ENCODE measurements at regions not wholly inside any gene's neighbourhood (a gene's known extent, or its start where the extent isn't known, plus 50 kb on each side); places are given as distances from the start of the nearest gene placed in this dataset.

DNA sequence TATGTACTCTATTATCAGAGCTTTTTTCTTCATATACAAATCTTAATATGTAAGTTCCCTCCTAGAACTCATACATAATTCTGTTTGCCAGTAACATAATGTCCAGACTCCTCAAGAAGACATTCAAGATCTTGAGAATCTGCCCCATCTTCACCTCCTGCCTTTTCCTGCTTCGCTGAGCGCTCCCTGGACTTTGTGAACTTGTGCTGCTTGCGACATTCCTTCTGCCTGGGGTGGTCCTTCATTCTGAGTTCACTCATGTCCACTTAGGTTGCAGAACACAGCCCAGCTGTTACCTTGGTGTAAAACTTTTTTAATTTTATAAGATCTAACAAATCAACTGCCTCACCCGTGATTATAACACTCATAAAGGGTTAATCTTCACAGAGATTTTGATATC is 478.5 kb upstream of the EPHA3 start:
- DNase-seq: no peak
- CTCF ChIA-PET: no interaction called here
- Mint-ChIP-seq H3K36me3 (ENCODE audit: low read depth) (no peaks in the 10 kb centered on the region), H3K27me3 (no peaks in the 10 kb centered on the region), H3K4me1 (no peaks in the 10 kb centered on the region), H3K4me3 (no peak overlapping the region), H3K9me3 (no peaks in the 10 kb centered on the region), H3K27ac (no peak overlapping the region)
- POLR2A ChIA-PET: no interaction called here

DNA sequence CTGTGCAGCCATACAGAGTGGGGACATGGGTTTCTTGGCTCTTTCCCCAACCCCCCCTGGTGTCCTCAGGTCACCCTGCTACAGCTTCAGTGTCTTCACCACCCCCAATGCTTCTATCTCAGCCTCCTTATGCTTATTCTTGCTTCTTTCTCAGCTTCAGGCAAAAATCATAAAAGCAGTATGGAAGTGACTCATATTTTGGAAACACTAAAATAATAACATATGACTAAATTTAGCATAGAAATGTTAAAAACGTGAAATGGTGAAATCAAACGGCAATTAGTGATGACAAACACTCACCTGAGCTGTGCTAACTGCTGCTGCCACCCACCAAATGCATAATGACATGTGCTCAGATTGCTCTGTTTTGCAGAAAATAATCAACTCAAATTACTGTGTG is 475.2 kb upstream of the EPHA3 start:
- Mint-ChIP-seq H3K27ac (no peak overlapping the region), H3K27me3 (no peaks in the 10 kb centered on the region), H3K4me3 (no peak overlapping the region), H3K4me1 (no peaks in the 10 kb centered on the region), H3K36me3 (ENCODE audit: low read depth) (no peaks in the 10 kb centered on the region), H3K9me3 (peaks cover 15% of the 10 kb centered on the region)
- no peak for DNase-seq
- POLR2A ChIA-PET: no interaction called here
- CTCF ChIA-PET: no interaction called here

DNA sequence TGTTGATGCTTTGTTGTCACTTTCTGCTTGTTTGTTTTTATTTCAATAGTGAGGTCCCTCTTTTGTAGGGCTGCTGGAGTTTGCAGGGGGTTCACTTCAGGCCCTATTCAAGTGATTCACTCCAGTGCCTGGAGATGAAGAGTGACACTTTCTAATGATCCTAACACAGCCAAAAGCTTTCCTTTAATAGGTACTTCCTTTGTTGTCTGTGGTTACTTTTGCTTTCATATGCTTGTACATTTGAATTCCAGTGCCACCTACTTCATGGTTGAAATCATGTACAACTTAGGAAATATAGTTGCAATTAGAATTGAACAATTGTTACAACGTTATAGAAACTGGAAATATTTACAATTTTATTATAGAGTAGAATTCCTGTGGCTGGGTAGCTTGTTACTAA is 466.8 kb upstream of the EPHA3 start:
- no peak for DNase-seq
- ChIA-PET POLR2A (no interaction called here), CTCF (no interaction called here)

DNA sequence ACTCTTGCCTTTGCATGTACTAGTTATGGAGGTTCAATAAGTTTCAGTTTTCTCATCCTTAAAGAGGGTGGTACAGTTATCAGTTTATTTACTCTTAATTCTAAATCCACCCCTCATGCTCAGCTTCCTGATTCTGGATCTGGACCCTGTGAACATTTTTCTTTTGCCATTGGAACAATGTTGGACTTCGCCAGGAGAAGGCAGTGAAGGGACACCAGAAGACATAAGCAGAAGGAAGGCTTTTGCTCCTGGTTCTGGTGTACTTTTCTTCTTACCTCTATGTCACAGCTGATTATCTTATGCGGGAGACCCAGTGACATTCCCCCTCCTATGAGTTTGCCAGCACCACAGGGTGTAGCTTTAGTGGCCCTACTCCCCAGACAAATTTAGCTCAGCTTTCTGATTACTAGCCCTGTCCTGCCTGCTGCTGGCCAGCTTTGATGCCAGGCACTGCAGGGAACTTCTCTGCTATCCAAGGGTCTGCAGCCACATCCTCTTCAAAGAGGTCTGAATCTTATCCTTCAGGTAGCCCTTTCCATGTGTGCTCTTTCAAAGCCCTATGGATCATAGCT is 466.3 kb upstream of the EPHA3 start:
- ChIA-PET POLR2A (no interaction called here), CTCF (no interaction called here)
- Mint-ChIP-seq H3K9me3 (peaks cover 21% of the 10 kb centered on the region), H3K4me3 (no peak overlapping the region), H3K4me1 (no peaks in the 10 kb centered on the region), H3K27me3 (no peaks in the 10 kb centered on the region), H3K27ac (no peak overlapping the region), H3K36me3 (ENCODE audit: low read depth) (no peaks in the 10 kb centered on the region)
- no peak for DNase-seq

More for the DNA sequence above, 466.8 kb upstream of the EPHA3 start:
- no peak overlapping the region for H3K27ac Mint-ChIP-seq
- H3K27me3 Mint-ChIP-seq: no peaks in the 10 kb centered on the region
- H3K4me3 Mint-ChIP-seq: no peak overlapping the region
- H3K36me3 Mint-ChIP-seq (ENCODE audit: low read depth): no peaks in the 10 kb centered on the region
- peaks cover 24% of the 10 kb centered on the region for H3K9me3 Mint-ChIP-seq
- H3K4me1 Mint-ChIP-seq: no peaks in the 10 kb centered on the region

DNA sequence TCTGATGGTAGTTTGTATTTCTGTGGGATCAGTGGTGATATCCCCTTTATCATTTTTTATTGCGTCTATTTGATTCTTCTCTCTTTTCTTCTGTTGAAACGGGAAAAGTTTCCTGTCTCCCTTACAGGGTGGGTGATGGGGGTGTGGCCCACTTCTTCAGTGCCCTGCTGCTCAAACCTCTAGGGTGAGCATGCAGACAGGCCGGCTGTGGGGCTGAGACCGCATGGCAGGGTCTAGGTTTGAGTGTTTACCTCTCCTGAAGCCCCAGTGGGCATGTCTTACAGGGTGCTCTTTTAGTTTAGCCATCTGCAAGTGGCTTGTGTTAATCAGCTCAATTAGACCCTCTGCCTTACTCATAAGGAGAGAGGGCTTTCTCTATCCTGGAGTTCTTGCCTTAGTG is 450.0 kb upstream of the EPHA3 start:
- no peaks in the 10 kb centered on the region for H3K27me3 Mint-ChIP-seq
- no peak overlapping the region for H3K4me3 Mint-ChIP-seq
- CTCF ChIA-PET: no interaction called here
- no peaks in the 10 kb centered on the region for H3K4me1 Mint-ChIP-seq
- no peak for DNase-seq
- H3K27ac Mint-ChIP-seq: no peak overlapping the region
- no peaks in the 10 kb centered on the region for H3K36me3 Mint-ChIP-seq (ENCODE audit: low read depth)
- H3K9me3 Mint-ChIP-seq: no peaks in the 10 kb centered on the region
- POLR2A ChIA-PET: no interaction called here

DNA sequence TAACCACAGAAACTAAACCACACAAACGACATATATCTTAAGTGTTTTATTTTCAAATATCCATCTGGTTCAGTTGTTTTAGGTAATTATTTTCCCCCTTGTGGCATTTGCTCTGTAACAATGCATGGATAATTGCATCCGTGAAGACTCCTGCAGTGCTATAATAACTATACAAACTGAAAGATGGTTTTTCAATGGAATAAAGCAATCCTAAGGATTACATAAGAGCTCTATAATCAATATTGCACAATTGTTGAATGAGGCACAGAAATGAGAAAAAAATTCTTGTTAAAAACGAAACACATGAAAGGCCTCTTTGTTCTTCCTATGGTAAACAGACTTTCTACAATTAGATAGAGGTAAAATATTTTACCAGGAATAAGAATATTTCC is 446.0 kb upstream of the EPHA3 start:
- no peak for DNase-seq
- CTCF ChIA-PET: no interaction called here
- no peaks in the 10 kb centered on the region for H3K36me3 Mint-ChIP-seq (ENCODE audit: low read depth)
- POLR2A ChIA-PET: no interaction called here
- H3K4me3 Mint-ChIP-seq: no peak overlapping the region
- H3K4me1 Mint-ChIP-seq: no peaks in the 10 kb centered on the region
- H3K27me3 Mint-ChIP-seq: no peaks in the 10 kb centered on the region
- H3K9me3 Mint-ChIP-seq: no peaks in the 10 kb centered on the region
- no peak overlapping the region for H3K27ac Mint-ChIP-seq

DNA sequence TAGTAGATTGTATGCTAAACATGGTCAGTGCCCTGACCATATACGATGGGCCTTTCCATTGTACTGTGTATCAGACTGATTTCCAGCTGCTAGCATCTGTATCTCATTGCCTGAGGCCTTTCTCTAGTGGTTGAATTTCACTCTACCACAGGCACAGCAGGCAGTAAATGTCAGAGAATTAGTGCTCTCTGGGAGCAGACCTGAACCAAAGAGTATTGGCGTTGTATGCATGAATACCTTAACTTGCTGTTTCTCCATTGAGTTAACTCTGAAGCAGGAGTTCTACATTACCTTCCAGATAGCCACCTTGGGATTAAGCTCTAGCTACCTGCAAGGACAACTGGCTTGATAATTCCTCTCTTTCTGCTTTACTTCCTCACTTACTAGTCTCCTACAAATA is 439.2 kb upstream of the EPHA3 start:
- POLR2A ChIA-PET: no interaction called here
- Mint-ChIP-seq H3K27ac (no peak overlapping the region), H3K4me3 (no peak overlapping the region), H3K4me1 (no peaks in the 10 kb centered on the region), H3K9me3 (no peaks in the 10 kb centered on the region), H3K36me3 (ENCODE audit: low read depth) (no peaks in the 10 kb centered on the region), H3K27me3 (no peaks in the 10 kb centered on the region)
- no peak for DNase-seq
- CTCF ChIA-PET: no interaction called here

DNA sequence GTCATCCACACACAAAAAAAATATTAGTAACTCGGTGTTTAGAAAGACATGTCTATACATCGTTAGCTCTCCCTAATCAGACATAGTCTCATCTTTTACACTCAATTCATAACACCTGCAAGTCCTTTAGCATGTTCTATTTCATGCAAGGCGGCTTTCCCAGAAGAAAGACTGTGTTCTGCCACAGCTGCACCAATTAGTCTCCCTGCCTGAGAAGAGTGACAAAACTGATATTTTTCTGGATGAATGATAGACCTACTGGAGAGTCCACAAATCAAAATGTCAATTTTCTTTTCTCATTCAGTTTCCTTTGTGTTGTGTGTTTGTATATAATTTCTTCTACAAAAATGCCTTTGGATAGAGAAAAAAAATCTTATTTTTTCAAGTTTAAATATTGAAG is 435.8 kb upstream of the EPHA3 start:
- H3K27me3 Mint-ChIP-seq: no peaks in the 10 kb centered on the region
- H3K27ac Mint-ChIP-seq: no peak overlapping the region
- H3K4me1 Mint-ChIP-seq: no peaks in the 10 kb centered on the region
- CTCF ChIA-PET: no interaction called here
- no peak for DNase-seq
- POLR2A ChIA-PET: no interaction called here
- H3K9me3 Mint-ChIP-seq: no peaks in the 10 kb centered on the region
- no peaks in the 10 kb centered on the region for H3K36me3 Mint-ChIP-seq (ENCODE audit: low read depth)
- no peak overlapping the region for H3K4me3 Mint-ChIP-seq

DNA sequence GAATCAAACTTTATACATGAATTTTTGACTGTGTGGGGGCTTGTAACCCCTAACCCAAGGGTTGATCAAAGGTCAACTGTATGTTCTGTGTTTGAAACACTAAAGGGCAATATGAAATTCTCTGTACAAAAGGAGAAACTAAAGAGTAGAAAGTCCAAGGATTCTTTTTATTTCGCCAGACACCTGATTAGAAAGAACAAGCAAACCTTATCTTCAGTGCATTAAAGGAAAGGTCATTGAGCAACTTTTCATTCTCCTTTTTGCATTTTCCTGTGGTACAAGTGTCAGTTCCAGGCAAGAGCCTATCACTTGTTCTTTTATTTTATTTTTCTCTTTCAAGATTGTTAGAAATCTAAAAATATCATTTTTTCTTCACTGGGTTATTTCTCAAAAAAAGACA is 430.1 kb upstream of the EPHA3 start:
- ChIA-PET POLR2A (no interaction called here), CTCF (no interaction called here)
- Mint-ChIP-seq H3K27ac (no peak overlapping the region), H3K36me3 (ENCODE audit: low read depth) (no peaks in the 10 kb centered on the region), H3K4me1 (no peaks in the 10 kb centered on the region), H3K27me3 (no peaks in the 10 kb centered on the region), H3K9me3 (no peaks in the 10 kb centered on the region), H3K4me3 (no peak overlapping the region)
- DNase-seq: no peak

DNA sequence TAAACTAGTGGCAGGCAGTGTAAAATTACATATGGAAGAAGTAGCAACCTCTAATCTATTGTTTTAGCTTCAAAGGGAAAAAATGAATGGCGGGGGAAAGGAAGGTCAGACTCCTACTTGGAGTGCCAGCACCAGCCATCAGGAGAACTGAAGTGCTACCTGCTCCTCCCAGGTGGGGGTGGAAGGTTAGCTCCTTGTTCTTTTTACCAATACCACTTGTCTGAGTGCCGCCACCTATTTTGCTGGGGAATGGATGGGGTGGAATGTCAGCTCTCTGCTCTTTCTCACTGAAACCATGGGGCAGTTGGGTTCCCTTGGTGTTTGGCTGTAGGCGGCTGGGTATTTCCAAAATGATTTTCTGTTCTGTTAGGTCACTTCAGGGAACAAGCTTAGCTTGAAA is 428.7 kb upstream of the EPHA3 start:
- H3K9me3 Mint-ChIP-seq: no peaks in the 10 kb centered on the region
- ChIA-PET POLR2A (no interaction called here), CTCF (no interaction called here)
- DNase-seq: no peak
- H3K4me1 Mint-ChIP-seq: no peaks in the 10 kb centered on the region
- H3K36me3 Mint-ChIP-seq (ENCODE audit: low read depth): no peaks in the 10 kb centered on the region
- no peaks in the 10 kb centered on the region for H3K27me3 Mint-ChIP-seq
- H3K27ac Mint-ChIP-seq: no peak overlapping the region
- H3K4me3 Mint-ChIP-seq: no peak overlapping the region

DNA sequence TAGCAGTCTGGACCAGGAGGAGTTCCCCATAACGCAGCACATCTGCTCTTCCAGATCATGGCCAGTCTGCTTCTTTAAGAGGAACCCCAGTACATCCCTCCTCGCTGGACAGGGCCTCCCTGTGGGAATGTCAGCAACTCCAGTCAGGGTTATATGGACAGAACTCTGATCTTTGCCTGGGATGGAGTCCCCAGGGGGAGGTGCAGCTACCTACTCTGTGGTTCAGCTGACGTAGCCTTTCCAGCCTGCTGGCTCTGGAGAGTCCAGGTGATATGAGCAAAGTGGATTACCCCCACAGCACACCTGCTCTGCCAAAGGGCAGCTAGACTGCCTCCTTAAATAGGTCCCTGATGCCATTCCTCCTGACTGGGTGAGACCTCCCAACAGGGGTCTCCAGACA is 417.1 kb upstream of the EPHA3 start:
- H3K27ac Mint-ChIP-seq: no peak overlapping the region
- POLR2A ChIA-PET: no interaction called here
- no peak overlapping the region for H3K4me3 Mint-ChIP-seq
- no peak for DNase-seq
- no peaks in the 10 kb centered on the region for H3K4me1 Mint-ChIP-seq
- H3K27me3 Mint-ChIP-seq: no peaks in the 10 kb centered on the region
- H3K36me3 Mint-ChIP-seq (ENCODE audit: low read depth): no peaks in the 10 kb centered on the region
- CTCF ChIA-PET: no interaction called here
- peaks cover 2% of the 10 kb centered on the region for H3K9me3 Mint-ChIP-seq

DNA sequence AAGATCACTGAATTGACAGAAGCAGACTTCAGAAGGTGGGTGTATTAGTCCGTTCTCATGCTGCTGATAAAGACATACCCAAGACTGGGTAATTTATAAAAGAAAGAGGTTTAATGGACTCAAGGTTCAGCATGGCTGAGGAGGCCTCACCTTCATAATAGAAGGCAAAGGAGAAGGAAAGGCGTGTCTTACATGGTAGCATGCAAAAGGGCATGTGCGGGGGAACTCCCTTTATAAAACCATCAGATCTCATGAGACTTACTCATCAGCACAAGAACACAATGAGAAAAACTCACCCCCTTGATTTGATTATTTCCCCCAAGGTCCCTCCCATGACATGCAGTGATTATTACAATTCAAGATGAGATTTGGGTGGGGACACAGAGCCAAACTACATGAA is 416.3 kb upstream of the EPHA3 start:
- Mint-ChIP-seq H3K27me3 (no peaks in the 10 kb centered on the region), H3K36me3 (ENCODE audit: low read depth) (no peaks in the 10 kb centered on the region), H3K4me3 (no peak overlapping the region), H3K4me1 (no peaks in the 10 kb centered on the region), H3K9me3 (peaks cover 2% of the 10 kb centered on the region), H3K27ac (no peak overlapping the region)
- POLR2A ChIA-PET: no interaction called here
- CTCF ChIA-PET: no interaction called here
- DNase-seq: no peak

DNA sequence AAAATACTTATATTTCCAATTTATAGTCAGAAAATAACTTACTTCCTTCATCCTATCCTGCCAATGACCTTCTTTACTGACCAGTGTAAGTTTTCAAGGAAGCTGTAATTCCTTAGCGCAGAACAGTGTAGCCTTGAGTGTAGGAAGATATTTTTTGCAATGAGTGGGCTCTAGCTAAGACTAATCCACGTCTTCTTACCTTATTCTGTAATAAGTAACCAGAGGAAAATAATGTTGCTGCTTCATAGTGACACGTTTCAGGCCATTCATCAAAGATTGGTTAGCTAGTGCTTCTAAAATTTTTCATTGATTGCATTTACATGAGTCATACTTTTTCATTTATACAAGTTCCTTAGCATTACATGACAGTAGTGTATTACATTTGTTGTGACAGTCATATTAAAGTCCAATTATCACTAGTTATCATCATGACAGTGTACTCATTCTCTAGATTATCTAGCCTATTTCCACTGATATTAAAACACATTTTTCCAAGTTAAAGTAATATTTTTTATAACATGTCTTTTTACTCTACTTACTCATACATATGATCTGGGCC is 403.8 kb upstream of the EPHA3 start:
- Mint-ChIP-seq H3K9me3 (no peaks in the 10 kb centered on the region), H3K4me3 (no peak overlapping the region), H3K27me3 (no peaks in the 10 kb centered on the region), H3K4me1 (no peaks in the 10 kb centered on the region), H3K27ac (no peak overlapping the region), H3K36me3 (ENCODE audit: low read depth) (no peaks in the 10 kb centered on the region)
- ChIA-PET POLR2A (no interaction called here), CTCF (no interaction called here)
- no peak for DNase-seq

DNA sequence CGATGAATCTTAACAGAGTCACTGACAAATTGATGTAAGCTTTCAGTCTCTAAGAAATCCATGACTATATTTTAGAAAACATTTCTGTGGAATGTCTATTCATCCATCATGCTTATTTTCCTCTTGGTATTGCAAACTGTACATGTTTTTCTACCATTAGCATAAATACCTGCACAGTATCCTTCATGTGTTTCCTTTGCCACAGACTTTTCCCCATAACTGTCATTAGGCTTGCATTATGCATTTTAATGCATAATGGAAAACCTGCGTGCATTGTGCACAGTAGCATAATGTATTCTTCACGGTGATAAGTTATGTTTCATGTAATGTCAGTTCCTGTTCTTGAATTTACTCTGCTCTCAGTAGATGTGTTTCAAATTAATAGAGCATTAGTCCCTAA is 403.1 kb upstream of the EPHA3 start:
- ChIA-PET CTCF (no interaction called here), POLR2A (no interaction called here)
- no peaks in the 10 kb centered on the region for H3K4me1 Mint-ChIP-seq
- no peak for DNase-seq
- H3K4me3 Mint-ChIP-seq: no peak overlapping the region
- H3K36me3 Mint-ChIP-seq (ENCODE audit: low read depth): no peaks in the 10 kb centered on the region
- no peaks in the 10 kb centered on the region for H3K27me3 Mint-ChIP-seq
- no peak overlapping the region for H3K27ac Mint-ChIP-seq
- H3K9me3 Mint-ChIP-seq: no peaks in the 10 kb centered on the region

DNA sequence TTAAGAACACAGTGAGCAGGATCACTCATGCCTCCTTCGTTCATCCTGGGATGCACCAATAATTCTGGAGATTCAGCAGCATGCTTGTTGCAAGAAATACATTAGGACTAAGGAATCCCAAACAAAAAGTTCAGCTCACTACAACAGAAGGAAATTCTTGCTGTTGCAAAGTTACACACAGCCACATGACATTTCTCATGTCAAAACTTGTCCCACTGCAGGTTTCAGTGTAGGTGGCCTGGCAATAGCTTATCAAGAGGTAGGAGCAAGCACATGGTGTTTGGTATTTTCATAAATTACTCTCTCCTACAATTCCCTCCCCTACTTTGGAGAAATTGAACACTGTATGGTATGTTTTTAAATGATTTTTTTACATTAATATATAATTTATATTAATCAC is 399.6 kb upstream of the EPHA3 start:
- Mint-ChIP-seq H3K27me3 (no peaks in the 10 kb centered on the region), H3K4me1 (no peaks in the 10 kb centered on the region), H3K9me3 (peaks cover 2% of the 10 kb centered on the region), H3K36me3 (ENCODE audit: low read depth) (no peaks in the 10 kb centered on the region), H3K4me3 (no peak overlapping the region), H3K27ac (no peak overlapping the region)
- ChIA-PET CTCF (no interaction called here), POLR2A (no interaction called here)
- no peak for DNase-seq

Data from activated CD4-positive, alpha-beta T cell treated with anti-CD3 and anti-CD28 coated beads, Interleukin-2, amount 10 ng/mL, durations not matched to agents 7 days and 5 days (primary cell).